ENCODE measurements at regions not wholly inside any gene's neighbourhood (a gene's known extent, or its start where the extent isn't known, plus 50 kb on each side); places are given as distances from the start of the nearest gene placed in this dataset.

GRCh38 chr11:100561323-100561722, 125.8 kb upstream of the ARHGAP42 start:
- DNase-seq (ENCODE audit: low read depth) = no peak
- TF ChIP-seq CTCF (IDR thresholded peaks at IDR 0.05; ENCODE audit: control insufficient read depth, insufficient read depth, low read depth, low read length, missing control alignments) = no peak
- no peak overlapping the region for H3K4me3 ChIP-seq (ENCODE audit: control insufficient read depth, low read depth, low read length)

GRCh38 chr11:100562128-100562527, 125.0 kb upstream of the ARHGAP42 start:
- H3K4me3 ChIP-seq (ENCODE audit: control insufficient read depth, low read depth, low read length) = no peak overlapping the region
- TF ChIP-seq CTCF (IDR thresholded peaks at IDR 0.05; ENCODE audit: control insufficient read depth, insufficient read depth, low read depth, low read length, missing control alignments) = no peak
- peak; percentile 57 for DNase-seq (ENCODE audit: low read depth)

GRCh38 chr11:100563541-100564280, 123.4 kb upstream of the ARHGAP42 start:
- TF ChIP-seq CTCF (IDR thresholded peaks at IDR 0.05; ENCODE audit: control insufficient read depth, insufficient read depth, low read depth, low read length, missing control alignments) = no peak
- DNase-seq (ENCODE audit: low read depth) = peak; percentile 21
- no peak overlapping the region for H3K4me3 ChIP-seq (ENCODE audit: control insufficient read depth, low read depth, low read length)

GRCh38 chr11:100573911-100574513, 113.1 kb upstream of the ARHGAP42 start:
- DNase-seq (ENCODE audit: low read depth) = peak; percentile 13
- no peak overlapping the region for H3K4me3 ChIP-seq (ENCODE audit: control insufficient read depth, low read depth, low read length)
- no peak for TF ChIP-seq CTCF (IDR thresholded peaks at IDR 0.05; ENCODE audit: control insufficient read depth, insufficient read depth, low read depth, low read length, missing control alignments)

- TF ChIP-seq CTCF (IDR thresholded peaks at IDR 0.05; ENCODE audit: control insufficient read depth, insufficient read depth, low read depth, low read length, missing control alignments) = peak; percentile 32
- H3K4me3 ChIP-seq (ENCODE audit: control insufficient read depth, low read depth, low read length) = no peak overlapping the region
- DNase-seq (ENCODE audit: low read depth) = no peak
These were observed 112.0 kb upstream of the ARHGAP42 start for GRCh38 chr11:100574894-100575769.

GRCh38 chr11:100575860-100576717, 111.0 kb upstream of the ARHGAP42 start:
- DNase-seq (ENCODE audit: low read depth) = peak; percentile 34
- peak; percentile 73 for TF ChIP-seq CTCF (IDR thresholded peaks at IDR 0.05; ENCODE audit: control insufficient read depth, insufficient read depth, low read depth, low read length, missing control alignments)
- H3K4me3 ChIP-seq (ENCODE audit: control insufficient read depth, low read depth, low read length) = no peak overlapping the region
